ENCODE measurements at regions not wholly inside any gene's neighbourhood (a gene's known extent, or its start where the extent isn't known, plus 50 kb on each side); places are given as distances from the start of the nearest gene placed in this dataset.

DNA sequence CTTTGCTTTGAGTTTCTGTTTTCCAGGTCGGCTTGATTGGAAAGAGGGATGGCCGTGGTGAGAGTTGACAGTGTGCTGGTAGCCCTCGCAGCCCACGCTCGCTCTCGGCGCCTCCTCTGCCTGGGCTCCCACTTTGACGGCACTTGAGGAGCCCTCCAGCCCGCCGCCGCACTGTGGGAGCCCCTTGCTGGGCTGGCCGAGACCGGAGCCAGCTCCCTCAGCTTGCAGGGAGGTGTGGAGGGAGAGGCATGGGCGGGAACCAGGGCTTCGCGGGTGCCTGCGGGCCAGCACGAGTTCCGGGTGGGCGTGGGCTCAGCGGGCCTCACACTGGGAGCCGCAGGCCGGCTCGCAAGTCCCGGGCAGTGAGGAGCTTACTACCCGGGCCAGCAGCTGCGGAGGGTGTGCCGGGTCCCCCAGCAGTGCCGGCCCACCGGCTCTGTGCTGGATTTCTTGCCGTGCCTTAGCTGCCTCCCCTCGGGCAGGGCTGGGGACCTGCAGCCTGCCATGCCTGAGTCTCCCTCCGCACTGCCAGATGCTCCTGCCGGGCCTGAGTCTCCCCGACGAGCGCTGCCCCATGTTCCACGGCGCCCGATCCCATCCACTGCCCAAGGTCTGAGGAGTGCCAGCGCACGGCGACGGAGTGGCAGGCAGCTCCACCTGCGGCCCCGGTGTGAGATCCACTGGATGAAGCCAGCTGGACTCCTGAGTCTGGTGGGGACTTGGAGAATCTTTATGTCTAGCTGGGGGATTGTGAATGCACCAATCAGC is 166.4 kb upstream of the FAT1 start:
- no peak for DNase-seq (ENCODE audit: low spot score)

DNA sequence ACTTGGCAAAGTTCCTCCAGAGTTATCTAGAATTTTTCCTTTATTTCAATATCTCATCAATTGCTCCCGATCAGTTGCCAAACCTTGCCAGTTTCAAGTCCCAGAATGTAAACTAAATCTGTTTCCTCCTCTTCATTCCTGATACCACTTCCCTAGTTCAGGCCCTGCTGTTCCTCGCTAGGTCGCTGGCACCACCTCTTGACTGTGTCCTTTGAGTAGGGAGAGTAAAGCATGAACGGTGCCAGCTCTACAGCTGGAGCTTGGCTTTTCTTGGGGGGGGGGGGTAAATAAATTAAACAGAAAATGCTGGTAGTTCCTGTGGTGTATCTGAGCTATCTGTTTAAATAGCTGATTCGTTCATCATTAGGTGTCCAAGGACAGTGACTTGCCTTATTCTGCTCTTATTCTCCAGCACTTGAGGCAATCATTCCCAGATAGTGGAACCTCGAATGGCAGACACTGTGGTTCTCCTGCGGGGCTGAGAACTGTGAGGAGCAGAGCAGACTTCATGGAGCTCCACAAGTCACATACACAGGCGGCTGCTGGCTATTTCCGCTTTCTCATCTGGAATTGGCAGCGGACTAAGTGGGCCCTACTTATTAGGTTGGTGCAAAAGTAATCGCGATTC is 168.3 kb upstream of the FAT1 start:
- no peak for DNase-seq (ENCODE audit: low spot score)

GRCh38 chr4:186898367-186898766 is 174.7 kb upstream of the FAT1 start:
- no peak for DNase-seq (ENCODE audit: low spot score)

GRCh38 chr4:186900232-186900900 is 176.7 kb upstream of the FAT1 start:
- DNase-seq (ENCODE audit: low spot score) = peak; percentile 36

DNA sequence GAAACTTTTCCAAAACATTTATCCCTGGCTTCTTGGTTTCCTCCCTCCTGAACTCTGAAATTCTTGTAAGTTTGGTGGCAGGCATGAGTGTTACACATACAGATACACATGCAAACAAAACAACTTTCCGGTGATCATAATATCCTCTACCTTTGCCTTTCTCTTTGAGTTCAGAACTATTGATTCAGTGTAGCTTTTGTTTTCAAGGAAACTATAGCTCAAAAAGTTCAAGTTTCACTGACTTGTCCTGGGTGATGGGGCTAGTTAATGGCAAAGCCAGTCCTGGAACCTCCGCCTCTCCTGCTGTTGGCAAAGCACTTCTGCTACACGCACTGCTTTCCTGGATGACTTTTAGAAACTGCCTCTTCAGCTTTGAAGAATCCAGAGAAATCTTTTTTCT is 177.3 kb upstream of the FAT1 start:
- DNase-seq (ENCODE audit: low spot score) = no peak

- DNase-seq (ENCODE audit: low spot score) = no peak
These were observed 178.2 kb upstream of the FAT1 start for GRCh38 chr4:186901850-186902249.

GRCh38 chr4:186902361-186902760 is 178.7 kb upstream of the FAT1 start:
- no peak for DNase-seq (ENCODE audit: low spot score)

- peak; percentile 67 for DNase-seq (ENCODE audit: low spot score)
These were observed 180.4 kb upstream of the FAT1 start for GRCh38 chr4:186904101-186904500.

- no peak for DNase-seq (ENCODE audit: low spot score)
These were observed 183.1 kb upstream of the FAT1 start for GRCh38 chr4:186906722-186907121.

GRCh38 chr4:186910385-186910784 is 186.7 kb upstream of the FAT1 start:
- no peak for DNase-seq (ENCODE audit: low spot score)

DNA sequence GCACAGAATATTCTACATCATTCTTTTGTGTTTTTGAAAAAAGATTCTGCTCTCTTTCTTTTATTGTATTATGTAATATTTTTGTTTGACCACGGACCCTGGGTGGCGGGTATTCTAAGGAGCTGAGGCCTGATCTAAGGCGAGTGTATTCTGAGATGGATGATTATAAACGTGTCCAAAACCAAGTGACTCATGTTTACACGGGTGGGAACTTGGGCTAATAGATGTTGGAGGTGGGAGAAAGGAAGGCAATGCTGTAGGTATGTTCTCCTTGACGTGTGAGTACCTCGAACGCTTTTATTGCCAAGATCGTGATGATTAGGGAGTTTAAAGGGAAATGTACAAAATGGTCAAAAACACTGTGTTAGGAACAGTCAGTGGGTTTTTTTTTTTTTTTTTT is 188.9 kb upstream of the FAT1 start:
- no peak for DNase-seq (ENCODE audit: low spot score)

GRCh38 chr4:186915816-186916215 is 192.2 kb upstream of the FAT1 start:
- DNase-seq (ENCODE audit: low spot score) = no peak

GRCh38 chr4:186917136-186917535 is 193.5 kb upstream of the FAT1 start:
- no peak for DNase-seq (ENCODE audit: low spot score)

DNA sequence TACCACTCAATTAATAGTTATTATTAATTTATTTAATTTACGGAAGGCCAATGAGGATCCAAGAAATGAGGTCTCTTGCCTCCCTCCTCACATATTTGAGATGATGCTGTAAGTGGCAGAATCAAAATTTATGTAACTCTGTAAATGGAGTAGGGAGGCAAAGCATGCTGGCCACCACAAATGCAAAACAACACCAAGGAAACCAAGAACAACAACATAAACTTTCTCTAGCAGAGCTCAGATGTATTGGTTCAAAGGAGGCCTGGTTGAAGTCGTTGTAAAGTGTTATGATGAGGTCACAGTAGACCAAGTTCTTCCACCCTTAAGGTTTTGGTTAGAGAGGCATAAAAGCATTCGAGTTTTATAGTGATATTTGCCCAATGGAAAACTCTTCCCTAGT is 194.8 kb upstream of the FAT1 start:
- DNase-seq (ENCODE audit: low spot score) = no peak

DNA sequence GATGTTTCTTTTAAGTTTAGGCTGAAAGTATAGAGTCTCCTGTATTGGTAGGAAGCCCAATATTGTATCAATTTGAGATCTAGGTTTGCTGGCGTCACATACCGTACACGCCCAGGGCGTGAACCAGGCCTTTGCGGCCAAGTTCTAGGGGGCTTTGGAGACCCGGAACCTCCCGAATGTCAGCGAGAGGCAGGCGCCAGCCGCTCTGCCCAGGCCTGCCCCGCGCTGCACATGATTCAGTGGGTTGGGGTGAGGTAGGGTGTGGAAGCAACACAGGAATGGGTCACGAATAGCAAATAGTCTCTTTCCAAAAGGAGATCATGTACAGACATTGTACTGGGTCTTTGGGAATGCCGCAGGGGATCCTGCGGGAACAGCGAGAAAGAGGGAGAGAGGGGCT is 195.7 kb upstream of the FAT1 start:
- DNase-seq (ENCODE audit: low spot score) = no peak

DNA sequence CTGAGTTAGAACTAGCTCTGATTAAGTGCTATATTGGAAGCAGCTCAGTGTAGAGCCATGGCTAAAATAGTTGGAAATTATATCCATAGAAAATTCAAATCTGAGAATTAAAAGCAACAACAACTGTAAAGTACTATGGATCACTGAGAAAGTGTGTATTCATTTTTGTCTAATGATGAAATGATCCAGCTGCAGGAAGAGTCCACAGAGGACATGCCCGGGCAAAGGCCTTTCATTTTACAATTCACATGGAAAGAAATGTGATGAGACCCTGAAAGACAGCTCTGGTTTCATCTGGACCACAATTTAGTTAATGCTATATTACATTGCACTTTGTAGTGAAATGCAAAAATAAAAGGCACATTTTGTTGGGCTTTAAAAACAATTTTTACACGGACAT is 196.8 kb upstream of the FAT1 start:
- DNase-seq (ENCODE audit: low spot score) = no peak

GRCh38 chr4:186920992-186921391 is 197.3 kb upstream of the FAT1 start:
- no peak for DNase-seq (ENCODE audit: low spot score)

DNA sequence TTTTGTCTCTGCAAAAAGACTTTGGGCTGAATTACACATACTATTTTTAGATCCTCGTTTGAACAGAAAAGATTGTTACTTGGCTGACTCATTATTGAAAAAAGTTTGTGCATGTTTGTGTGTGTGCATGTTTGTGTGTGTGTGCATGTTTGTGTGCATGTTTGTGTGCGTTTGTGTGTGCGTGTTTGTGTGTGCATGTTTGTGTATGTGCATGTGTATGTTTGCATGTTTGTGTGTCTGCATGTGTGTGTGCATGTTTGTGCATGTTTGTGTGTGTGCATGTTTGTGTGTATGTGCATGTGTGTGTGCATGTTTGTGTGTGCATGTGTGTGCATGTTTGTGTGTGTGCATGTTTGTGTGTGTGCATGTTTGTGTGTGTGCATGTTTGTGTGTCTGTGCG is 201.1 kb upstream of the FAT1 start:
- DNase-seq (ENCODE audit: low spot score) = no peak

DNA sequence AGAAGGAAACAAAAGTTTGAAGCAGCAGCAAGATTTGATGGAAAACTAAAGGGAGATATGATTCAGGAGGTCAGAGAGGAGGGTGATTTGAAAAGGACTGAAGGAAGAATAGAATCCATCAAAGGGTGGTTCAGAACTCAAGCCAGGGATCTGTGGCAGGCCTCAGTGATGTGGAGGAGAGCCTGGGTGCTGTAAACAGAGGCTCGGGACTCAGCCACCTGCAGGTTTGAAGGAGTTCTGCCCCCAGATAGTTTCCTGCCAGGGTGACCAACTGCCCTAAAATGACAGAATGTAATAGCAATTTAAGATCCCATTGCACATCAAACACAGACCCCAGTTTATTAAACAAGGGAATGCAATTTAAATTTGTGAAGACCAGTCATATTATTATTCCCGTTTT is 204.0 kb upstream of the FAT1 start:
- DNase-seq (ENCODE audit: low spot score) = no peak

DNA sequence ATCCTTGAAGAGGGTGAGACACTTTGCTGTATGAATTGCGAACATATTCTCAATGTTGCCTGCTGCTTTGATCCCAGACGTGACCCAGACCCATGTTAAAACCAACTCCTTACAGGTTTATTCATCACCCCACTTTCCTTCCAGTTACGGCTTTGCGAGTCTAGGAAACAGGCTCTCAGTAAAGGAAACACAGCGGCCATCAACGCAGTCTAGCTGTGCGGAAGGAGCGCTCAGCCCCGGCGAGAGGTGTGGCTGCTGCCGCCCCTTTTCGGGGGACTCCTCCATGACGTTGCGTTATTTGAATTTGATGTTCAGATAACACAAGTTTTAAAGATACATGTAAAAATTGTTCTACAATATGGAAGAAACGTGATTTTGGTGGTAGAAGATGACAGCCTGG is 206.4 kb upstream of the FAT1 start:
- no peak for DNase-seq (ENCODE audit: low spot score)

DNA sequence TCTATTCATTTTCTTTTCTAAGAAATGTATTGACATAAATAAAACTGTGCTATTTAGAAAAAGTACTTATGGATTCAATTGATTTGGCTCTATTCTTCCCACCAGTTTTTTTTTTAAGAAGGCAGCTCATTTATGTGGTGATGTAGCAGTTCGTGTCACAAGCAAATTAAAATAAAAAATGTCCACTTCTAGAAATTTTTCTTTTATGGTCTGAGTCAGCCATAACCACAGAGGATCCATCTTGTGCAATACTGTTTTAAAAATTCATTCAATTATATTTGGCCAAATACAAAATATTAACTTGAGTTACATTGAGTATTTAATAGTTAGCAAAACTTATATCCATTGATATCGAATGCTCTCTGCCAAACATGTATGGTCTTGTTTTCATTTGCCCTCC is 207.9 kb upstream of the FAT1 start:
- no peak for DNase-seq (ENCODE audit: low spot score)

DNA sequence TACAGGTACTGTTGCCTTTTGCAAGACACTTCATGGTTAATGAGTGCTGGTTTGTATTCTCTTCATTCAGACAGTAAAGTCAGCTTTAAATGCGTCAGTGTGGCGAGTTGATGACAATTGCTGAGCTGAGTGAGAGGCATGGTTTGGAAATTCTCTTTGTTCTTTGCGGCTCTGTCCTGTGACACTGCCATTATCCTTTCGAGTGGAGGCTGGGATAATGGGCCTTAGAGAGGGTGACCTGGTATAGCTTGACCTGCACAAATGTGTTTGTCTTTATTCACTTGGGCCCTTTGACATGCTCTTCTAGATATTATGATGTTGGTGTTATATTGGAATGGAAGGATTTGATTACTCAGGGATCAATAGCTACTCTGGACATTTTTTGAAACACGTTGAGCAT is 208.5 kb upstream of the FAT1 start:
- DNase-seq (ENCODE audit: low spot score) = no peak

GRCh38 chr4:186932631-186933187 is 209.1 kb upstream of the FAT1 start:
- peak; percentile 70 for DNase-seq (ENCODE audit: low spot score)

All from COLO829 (cell line).